OCI-LY7 (cell line): ENCODE measurements at regions not wholly inside any gene's neighbourhood (a gene's known extent, or its start where the extent isn't known, plus 50 kb on each side); places are given as distances from the start of the nearest gene placed in this dataset.

Experiments
- BruUV-seq: library from RNA; stranded (reverse); fragments of 400-500 nt; replicated peaks from 2 replicates; lab custom pipeline; 2021; lab: Mats Ljungman, UMichigan
- CTCF ChIA-PET: fragments of 300-600 bp; sonication (Branson Sonifier 250); formaldehyde crosslinking; loops from one replicate; lab custom pipeline; 2022; ENCODE audit warnings: antibody characterized with exemption; ENCODE audit not compliant: unreplicated experiment; lab: Charles Lee
- POLR2A ChIA-PET: fragments of 300-600 bp; sonication (Branson Sonifier 250); formaldehyde crosslinking; loops from one replicate; lab custom pipeline; 2022; ENCODE audit warnings: antibody characterized with exemption; lab: Charles Lee
- DNase-seq: peaks from one replicate; pipeline ENCODE4 v3.0.0-alpha.2; 2015; ENCODE audit warnings: low spot score
- H2AFZ ChIP-seq: fragments of 200-600 bp; sonication (generic), shearing (Covaris generic); 2 replicates; pipeline ENCODE4 v1.6.1; 2014; ENCODE audit warnings: mild to moderate bottlenecking, antibody characterized with exemption, low read length, moderate library complexity
- H3K27ac ChIP-seq: fragments of 200-600 bp; sonication (generic); 2 replicates; pipeline ENCODE4 v1.5.1; 2014; ENCODE audit warnings: mixed run types, low read depth, mild to moderate bottlenecking, moderate library complexity, low read length, inconsistent platforms; ENCODE audit not compliant: poor library complexity, severe bottlenecking
- H3K36me3 ChIP-seq: fragments of 200-600 bp; sonication (generic); 2 replicates; pipeline ENCODE4 v1.6.1; 2014; ENCODE audit warnings: mild to moderate bottlenecking, antibody characterized with exemption, low read length, moderate library complexity, mixed read lengths; ENCODE audit not compliant: insufficient read depth
- H3K4me1 ChIP-seq: fragments of 200-600 bp; sonication (generic); 2 replicates; pipeline ENCODE4 v1.5.1; 2014; ENCODE audit warnings: mild to moderate bottlenecking, low read length; ENCODE audit not compliant: insufficient read depth, poor library complexity, severe bottlenecking
- H3K4me2 ChIP-seq: fragments of 200-600 bp; sonication (generic); 2 replicates; pipeline ENCODE4 v1.6.1; 2014; ENCODE audit warnings: mild to moderate bottlenecking, low read length
- H3K4me3 ChIP-seq: fragments of 200-600 bp; sonication (generic); 2 replicates; pipeline ENCODE4 v1.5.1; 2014; ENCODE audit warnings: mild to moderate bottlenecking, low read depth, low read length; ENCODE audit not compliant: poor library complexity, severe bottlenecking
- H3K79me2 ChIP-seq: fragments of 200-600 bp; sonication (generic); 2 replicates; pipeline ENCODE4 v1.6.1; 2016; ENCODE audit warnings: low read depth, mild to moderate bottlenecking, low read length, moderate library complexity, mixed read lengths; ENCODE audit not compliant: insufficient read depth
- H3K9me2 ChIP-seq: fragments of 200-600 bp; sonication (generic); 2 replicates; pipeline ENCODE4 v1.6.1; 2016; ENCODE audit warnings: mild to moderate bottlenecking, low read length, mixed read lengths; ENCODE audit not compliant: insufficient read depth
- H3K9me3 ChIP-seq: fragments of 200-600 bp; sonication (generic); 2 replicates; pipeline ENCODE4 v1.6.1; 2014; ENCODE audit warnings: mild to moderate bottlenecking, mixed run types, low read length, mixed read lengths
- H4K20me1 ChIP-seq: fragments of 200-600 bp; sonication (generic); 2 replicates; pipeline ENCODE4 v1.6.1; 2014; ENCODE audit warnings: mild to moderate bottlenecking, antibody characterized with exemption, low read length, moderate library complexity, mixed read lengths; ENCODE audit not compliant: insufficient read depth
- CTCF ChIP-seq: fragments of 200-600 bp; sonication (generic); conservative IDR thresholded peaks from 2 replicates; pipeline ENCODE4 v1.5.1; 2014; ENCODE audit warnings: mild to moderate bottlenecking, antibody characterized with exemption, low read length, moderate library complexity, mixed read lengths
- EZH2phosphoT487 ChIP-seq: fragments of 200-600 bp; sonication (generic); IDR thresholded peaks from 2 replicates; pipeline ENCODE4 v1.6.1; 2018; ENCODE audit warnings: low read depth, borderline replicate concordance, mild to moderate bottlenecking, mixed run types, antibody characterized with exemption, low read length, moderate library complexity, mixed read lengths
- intact Hi-C: fragments of 100-400 bp; cut with micrococcal nuclease; formaldehyde crosslinking; loops from one replicate; pipeline ENCODE4 v1.10.0; 2022; ENCODE audit not compliant: unreplicated experiment

GRCh38 chr6:99818161-99818560 lies 175.9 kb downstream of the MCHR2 start:
- CTCF ChIA-PET: no interaction called here
- POLR2A ChIA-PET: interaction anchor here (0.6 kb wide), 1 partner anchor 1324 kb away, joined by 6 read pairs; no protein-coding TSS in a partner anchor
- intact Hi-C loops: no loop called here
- Histone ChIP-seq H3K27ac (no peak overlapping the region), H3K9me3 (no peaks in the 10 kb centered on the region), H3K4me2 (no peak overlapping the region), H2AFZ (no peak overlapping the region), H3K79me2 (no peaks in the 10 kb centered on the region), H3K4me3 (no peak overlapping the region), H3K9me2 (no peaks in the 10 kb centered on the region), H3K36me3 (no peaks in the 10 kb centered on the region), H3K4me1 (no peaks in the 10 kb centered on the region), H4K20me1 (no peaks in the 10 kb centered on the region)
- BruUV-seq: no TSS peak
- DNase-seq: no peak
- no peak for TF ChIP-seq CTCF

- H4K20me1 ChIP-seq: no peaks in the 10 kb centered on the region
- CTCF ChIA-PET: no interaction called here
- no TSS peak for BruUV-seq
Measured at GRCh38 chr6:99819853-99820252, 174.2 kb downstream of the MCHR2 start.

GRCh38 chr6:99821164-99821563 lies 172.9 kb downstream of the MCHR2 start:
- intact Hi-C loops: no loop called here
- no peak for DNase-seq
- H3K79me2 ChIP-seq: no peaks in the 10 kb centered on the region
- no peaks in the 10 kb centered on the region for H3K9me3 ChIP-seq
- no TSS peak for BruUV-seq
- H3K9me2 ChIP-seq: no peaks in the 10 kb centered on the region
- ChIA-PET POLR2A (no interaction called here), CTCF (no interaction called here)
- H3K4me2 ChIP-seq: no peak overlapping the region
- H3K36me3 ChIP-seq: no peaks in the 10 kb centered on the region
- H4K20me1 ChIP-seq: no peaks in the 10 kb centered on the region
- TF ChIP-seq EZH2phosphoT487 (no peak), CTCF (no peak)
- H2AFZ ChIP-seq: no peak overlapping the region
- no peak overlapping the region for H3K27ac ChIP-seq
- H3K4me3 ChIP-seq: no peak overlapping the region
- no peaks in the 10 kb centered on the region for H3K4me1 ChIP-seq

More at GRCh38 chr6:99819853-99820252, 174.2 kb downstream of the MCHR2 start:
- Histone ChIP-seq H3K27ac (no peak overlapping the region), H3K9me2 (no peaks in the 10 kb centered on the region), H3K79me2 (no peaks in the 10 kb centered on the region), H3K9me3 (no peaks in the 10 kb centered on the region), H3K36me3 (no peaks in the 10 kb centered on the region), H3K4me1 (no peaks in the 10 kb centered on the region), H3K4me2 (no peak overlapping the region), H3K4me3 (no peak overlapping the region), H2AFZ (no peak overlapping the region)
- TF ChIP-seq CTCF (no peak), EZH2phosphoT487 (no peak)
- intact Hi-C loops: no loop called here
- DNase-seq: no peak
- POLR2A ChIA-PET: no interaction called here
